DND-41 (cell line): ENCODE measurements at regions not wholly inside any gene's neighbourhood (a gene's known extent, or its start where the extent isn't known, plus 50 kb on each side); places are given as distances from the start of the nearest gene placed in this dataset.

ENCODE experiments used
- CTCF ChIP-seq: IDR thresholded peaks from 2 replicates; pipeline ENCODE4 v1.5.1; 2012; ENCODE audit warnings: borderline replicate concordance, low read length, moderate library complexity, mild to moderate bottlenecking; ENCODE audit not compliant: poor library complexity, severe bottlenecking; ENCODE audit errors: extremely low read depth
- EZH2 ChIP-seq: IDR thresholded peaks from 3 replicates; pipeline ENCODE4 v1.6.1; 2012; ENCODE audit warnings: borderline replicate concordance, low read depth, mild to moderate bottlenecking, moderate library complexity, low read length, inconsistent platforms; ENCODE audit not compliant: severe bottlenecking

DNA sequence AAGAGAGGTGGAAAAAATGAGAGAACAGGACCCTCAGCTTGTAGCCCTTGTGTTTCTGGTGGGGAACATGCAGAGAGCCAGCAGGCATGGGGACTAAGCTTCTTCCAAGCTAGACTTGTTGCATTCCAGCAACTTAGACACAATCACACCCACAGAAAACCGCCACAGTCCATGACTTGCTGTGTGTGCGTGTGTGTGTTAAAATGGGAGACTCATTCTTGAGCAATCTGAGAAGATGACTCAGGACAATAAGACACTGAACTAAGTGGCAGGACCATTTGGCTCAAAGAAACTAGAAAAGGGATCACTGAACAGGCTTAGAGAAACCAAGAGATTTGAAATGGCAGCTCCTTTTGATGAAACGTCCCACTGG, 78.0 kb downstream of the HLX start:
- no peak for TF ChIP-seq CTCF
- TF ChIP-seq EZH2 = no peak
